ENCODE measurements at regions not wholly inside any gene's neighbourhood (a gene's known extent, or its start where the extent isn't known, plus 50 kb on each side); places are given as distances from the start of the nearest gene placed in this dataset.
A peak's percentile ranks its signal among the peaks of the same experiment; 100 is the strongest.

GRCh38 chr17:28267720-28268609, 51.0 kb upstream of the TMEM97 start (continued):
- TF ChIP-seq CTCF (IDR thresholded peaks at IDR 0.05 in 2 of 3, conservative IDR thresholded peaks at IDR 0.05 in 1 of 3; ENCODE audit: insufficient read depth in 2 of 3, low read depth in 1 of 3, low read length in 3 of 3): 0 out of 6 replicates have a peak, but pooled peaks of 1 of the 3 experiments have one; percentile 19
- TF ChIP-seq C11orf30 (IDR thresholded peaks at IDR 0.05; ENCODE audit: low read depth): peak; percentile 78
- TF ChIP-seq NCOA4 (IDR thresholded peaks at IDR 0.05; ENCODE audit: partially characterized antibody): no peak
- TF ChIP-seq UBTF (IDR thresholded peaks at IDR 0.05; ENCODE audit: borderline replicate concordance in 1 of 2, low read depth in 2 of 2, low read length in 2 of 2): no peak
- no peak for TF ChIP-seq MCM2 (IDR thresholded peaks at IDR 0.05; ENCODE audit: low read depth)
- peak; percentile 96 for TF ChIP-seq ZNF316 (IDR thresholded peaks at IDR 0.05)
- TF ChIP-seq ZNF407 (IDR thresholded peaks at IDR 0.05; ENCODE audit: low read depth): no peak
- no peak for TF ChIP-seq ZNF57 (CRISPR knock-in tag; IDR thresholded peaks at IDR 0.05)
- no peak for TF ChIP-seq ZNF124 (CRISPR knock-in tag; IDR thresholded peaks at IDR 0.05)
- no peak for TF ChIP-seq ZNF354B (CRISPR knock-in tag; IDR thresholded peaks at IDR 0.05)
- peak; percentile 24 to 51 for TF ChIP-seq E2F6 (IDR thresholded peaks at IDR 0.05; ENCODE audit: borderline replicate concordance in 1 of 2, extremely low read depth in 1 of 2, insufficient read depth in 1 of 2, insufficient read length in 1 of 2, low read depth in 1 of 2, low read length in 1 of 2, poor library complexity in 1 of 2, severe bottlenecking in 1 of 2)
